Ascending aorta (tissue), 2 donors: ENCODE measurements at regions not wholly inside any gene's neighbourhood (a gene's known extent, or its start where the extent isn't known, plus 50 kb on each side); places are given as distances from the start of the nearest gene placed in this dataset.

Source experiments
- DNase-seq, 2 donors: peaks; one replicate each; pipeline ENCODE4 v3.0.0-alpha.2; 2019; ENCODE audit warnings: low spot score in 2 of 2
- H3K27ac ChIP-seq, 2 donors: fragments of 200-600 bp; sonication (generic); one replicate each; pipeline ENCODE4 v1.5.1; 2016 to 2017; ENCODE audit warnings: mild to moderate bottlenecking in 1 of 2
- H3K27me3 ChIP-seq: fragments of 200-600 bp; sonication (generic); one replicate; pipeline ENCODE4 v1.5.1; 2017
- H3K36me3 ChIP-seq, 2 donors: fragments of 200-600 bp; sonication (generic); one replicate each; pipeline ENCODE4 v1.5.1; 2016
- H3K4me1 ChIP-seq, 2 donors: fragments of 200-600 bp; sonication (generic); one replicate each; pipeline ENCODE4 v1.5.1; 2016 to 2017; ENCODE audit warnings: mild to moderate bottlenecking in 1 of 2
- H3K4me3 ChIP-seq, 2 donors: fragments of 200-600 bp; sonication (generic); one replicate each; pipeline ENCODE4 v1.5.1; 2016 to 2017; ENCODE audit warnings: mild to moderate bottlenecking in 1 of 2
- H3K9me3 ChIP-seq, 2 donors: fragments of 200-600 bp; sonication (generic); one replicate each; pipeline ENCODE4 v1.5.1; 2016
- intact Hi-C: fragments of 100-400 bp; cut with DNase I; formaldehyde crosslinking; loops from one replicate; pipeline ENCODE4 v1.15.1; 2023
- TF ChIP-seq, protein P1 (sequence below), 3 experiments: fragments of 200-600 bp in 2 of 3; fragments of 450-650 bp in 1 of 3; sonication (generic) in 2 of 3; IDR thresholded peaks; one replicate each; pipeline ENCODE4 v1.5.1; 2016 to 2019; ENCODE audit warnings: antibody characterized with exemption in 3 of 3, mild to moderate bottlenecking in 1 of 3, moderate library complexity in 1 of 3

DNA sequence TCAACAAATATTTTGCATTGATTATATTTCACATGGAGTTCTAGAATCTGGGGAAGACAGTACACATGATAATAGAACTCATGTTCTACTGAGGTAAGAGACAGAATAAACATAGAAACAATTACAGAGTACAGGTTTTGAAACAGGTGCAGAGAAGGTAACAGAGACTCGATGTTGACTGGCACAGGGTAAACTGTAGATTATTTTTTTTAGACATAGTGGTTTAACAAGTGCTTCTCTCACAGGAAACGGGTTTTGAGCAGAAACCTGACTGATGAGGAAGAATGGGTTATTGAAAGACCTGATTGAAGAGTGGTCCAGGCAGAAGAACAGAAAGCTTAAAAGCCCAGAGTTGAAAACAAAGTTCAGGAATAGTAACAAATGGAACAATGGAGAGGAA, 1002.5 kb upstream of the FAM98A start:
- no peak overlapping the region for H3K4me3 ChIP-seq
- H3K27me3 ChIP-seq = no peaks in the 10 kb centered on the region
- intact Hi-C loops = no loop called here
- no peak for DNase-seq
- TF ChIP-seq, protein P1, sequence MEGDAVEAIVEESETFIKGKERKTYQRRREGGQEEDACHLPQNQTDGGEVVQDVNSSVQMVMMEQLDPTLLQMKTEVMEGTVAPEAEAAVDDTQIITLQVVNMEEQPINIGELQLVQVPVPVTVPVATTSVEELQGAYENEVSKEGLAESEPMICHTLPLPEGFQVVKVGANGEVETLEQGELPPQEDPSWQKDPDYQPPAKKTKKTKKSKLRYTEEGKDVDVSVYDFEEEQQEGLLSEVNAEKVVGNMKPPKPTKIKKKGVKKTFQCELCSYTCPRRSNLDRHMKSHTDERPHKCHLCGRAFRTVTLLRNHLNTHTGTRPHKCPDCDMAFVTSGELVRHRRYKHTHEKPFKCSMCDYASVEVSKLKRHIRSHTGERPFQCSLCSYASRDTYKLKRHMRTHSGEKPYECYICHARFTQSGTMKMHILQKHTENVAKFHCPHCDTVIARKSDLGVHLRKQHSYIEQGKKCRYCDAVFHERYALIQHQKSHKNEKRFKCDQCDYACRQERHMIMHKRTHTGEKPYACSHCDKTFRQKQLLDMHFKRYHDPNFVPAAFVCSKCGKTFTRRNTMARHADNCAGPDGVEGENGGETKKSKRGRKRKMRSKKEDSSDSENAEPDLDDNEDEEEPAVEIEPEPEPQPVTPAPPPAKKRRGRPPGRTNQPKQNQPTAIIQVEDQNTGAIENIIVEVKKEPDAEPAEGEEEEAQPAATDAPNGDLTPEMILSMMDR (IDR thresholded peaks at IDR 0.05) = no peak
- no peaks in the 10 kb centered on the region for H3K9me3 ChIP-seq
- H3K36me3 ChIP-seq = no peaks in the 10 kb centered on the region
- H3K27ac ChIP-seq = no peak overlapping the region
- H3K4me1 ChIP-seq = no peaks in the 10 kb centered on the region

DNA sequence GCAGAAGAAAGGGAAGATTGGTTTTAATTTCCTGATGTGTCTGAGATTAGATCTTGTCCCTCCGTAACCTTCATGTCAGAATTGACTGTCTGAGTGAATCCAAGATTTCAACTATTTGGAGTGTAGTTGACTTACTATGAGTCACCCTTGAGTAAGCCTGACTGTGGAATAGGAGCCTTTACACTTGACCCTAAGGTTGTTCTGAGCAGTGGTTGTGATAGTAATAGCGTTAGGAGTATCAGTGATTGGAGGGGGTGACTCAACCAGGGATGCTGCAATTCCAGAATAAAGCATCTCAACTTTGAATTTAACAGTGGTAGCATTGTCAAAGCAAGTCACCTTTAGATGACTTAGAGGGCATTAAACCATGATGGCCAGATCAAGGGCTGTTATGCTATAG, 979.5 kb upstream of the FAM98A start:
- H3K4me1 ChIP-seq = no peaks in the 10 kb centered on the region

DNA sequence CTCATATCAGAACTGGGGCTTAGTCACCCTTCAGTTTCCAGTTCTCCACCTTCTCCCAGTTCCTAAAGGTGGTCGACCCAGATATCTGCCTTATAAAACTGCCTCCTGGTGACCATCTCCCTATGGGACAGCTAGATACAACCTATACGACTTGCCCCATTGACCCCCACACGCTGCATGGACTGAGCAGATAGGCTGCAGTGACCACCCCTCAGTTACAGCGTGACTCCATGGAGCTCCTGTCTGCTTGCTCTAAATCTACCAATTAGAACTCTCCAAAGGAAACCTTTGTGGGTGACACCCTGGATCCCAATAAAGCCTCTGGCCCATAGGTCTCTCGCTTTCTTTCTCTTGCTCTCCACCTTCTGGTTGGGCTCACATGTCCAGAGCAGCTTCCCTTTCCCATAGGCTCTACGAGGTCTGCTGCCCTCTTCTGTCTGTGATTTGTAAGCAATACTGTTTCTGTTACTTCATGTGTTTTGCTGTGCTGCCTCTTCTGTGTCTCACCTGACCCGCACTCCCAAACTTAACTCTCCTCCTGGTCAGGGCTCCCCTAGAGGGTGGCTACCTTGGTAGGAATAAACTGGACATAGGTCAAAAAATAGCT, 971.3 kb upstream of the FAM98A start:
- intact Hi-C loops = no loop called here

More for the DNA sequence above, 979.5 kb upstream of the FAM98A start:
- TF ChIP-seq, protein P1 (IDR thresholded peaks at IDR 0.05) = no peak
- Histone ChIP-seq H3K27me3 (no peaks in the 10 kb centered on the region), H3K27ac (no peak overlapping the region), H3K36me3 (no peaks in the 10 kb centered on the region), H3K4me3 (no peak overlapping the region), H3K9me3 (no peaks in the 10 kb centered on the region)
- DNase-seq = no peak
- intact Hi-C loops = no loop called here

DNA sequence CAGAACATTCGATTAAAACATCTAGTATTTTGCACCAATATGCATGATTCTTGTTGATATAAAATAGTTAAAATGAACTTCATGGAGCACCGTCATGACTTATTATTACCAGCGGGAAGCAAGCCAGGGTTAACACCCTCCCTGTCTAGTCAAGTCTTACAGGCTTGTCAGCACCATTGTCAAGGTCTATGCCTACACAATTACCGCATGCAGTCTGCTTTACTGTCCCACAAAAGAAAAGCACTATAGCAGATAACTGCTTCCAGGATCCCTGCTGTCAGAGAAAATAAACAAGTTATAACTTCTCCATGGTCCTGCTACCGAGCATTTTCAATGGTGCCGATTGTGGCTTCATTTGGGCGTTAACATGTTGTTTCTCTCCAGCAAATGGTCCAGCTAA, 968.0 kb upstream of the FAM98A start:
- no peaks in the 10 kb centered on the region for H3K36me3 ChIP-seq
- no peak overlapping the region for H3K27ac ChIP-seq
- TF ChIP-seq, protein P1 (IDR thresholded peaks at IDR 0.05) = no peak
- intact Hi-C loops = no loop called here
- no peak overlapping the region for H3K4me3 ChIP-seq
- no peak for DNase-seq
- H3K27me3 ChIP-seq = no peaks in the 10 kb centered on the region
- no peaks in the 10 kb centered on the region for H3K9me3 ChIP-seq
- no peaks in the 10 kb centered on the region for H3K4me1 ChIP-seq

More for the DNA sequence above, 971.3 kb upstream of the FAM98A start:
- no peaks in the 10 kb centered on the region for H3K4me1 ChIP-seq
- TF ChIP-seq, protein P1 (IDR thresholded peaks at IDR 0.05) = no peak
- DNase-seq = no peak
- H3K27me3 ChIP-seq = no peaks in the 10 kb centered on the region
- no peaks in the 10 kb centered on the region for H3K36me3 ChIP-seq
- no peaks in the 10 kb centered on the region for H3K9me3 ChIP-seq
- no peak overlapping the region for H3K4me3 ChIP-seq
- H3K27ac ChIP-seq = no peak overlapping the region

DNA sequence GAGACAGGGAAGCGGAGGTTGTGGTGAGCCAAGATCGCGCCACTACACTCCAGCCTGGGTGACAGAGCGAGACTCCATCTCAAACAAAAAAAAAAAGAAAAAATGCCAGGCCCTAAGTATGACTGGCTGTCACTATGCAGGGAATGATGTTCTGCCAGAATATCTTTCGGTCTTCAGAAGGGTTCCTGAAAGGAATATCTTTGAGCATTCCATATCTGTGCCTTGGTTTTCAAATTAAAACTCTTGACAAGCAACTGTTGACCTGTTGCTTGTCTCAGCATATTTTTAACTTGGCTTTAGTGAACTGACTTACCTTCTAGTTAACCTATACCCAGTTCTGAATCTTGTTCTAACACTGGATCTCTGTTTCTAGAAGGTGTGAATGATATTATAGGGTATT, 953.2 kb upstream of the FAM98A start:
- intact Hi-C loops = no loop called here
- Histone ChIP-seq H3K4me3 (no peak overlapping the region), H3K27ac (no peak overlapping the region), H3K4me1 (no peaks in the 10 kb centered on the region), H3K36me3 (no peaks in the 10 kb centered on the region), H3K27me3 (no peaks in the 10 kb centered on the region), H3K9me3 (no peaks in the 10 kb centered on the region)
- DNase-seq = no peak
- TF ChIP-seq, protein P1 (IDR thresholded peaks at IDR 0.05) = no peak
